Activated CD8-positive, alpha-beta memory T cell treated with anti-CD3 and anti-CD28 coated beads for 24 hours (primary cell): ENCODE measurements at regions not wholly inside any gene's neighbourhood (a gene's known extent, or its start where the extent isn't known, plus 50 kb on each side); places are given as distances from the start of the nearest gene placed in this dataset.

Experiments used
- DNase-seq: peaks from one replicate; pipeline ENCODE4 v3.0.0-alpha.2; 2020

DNA sequence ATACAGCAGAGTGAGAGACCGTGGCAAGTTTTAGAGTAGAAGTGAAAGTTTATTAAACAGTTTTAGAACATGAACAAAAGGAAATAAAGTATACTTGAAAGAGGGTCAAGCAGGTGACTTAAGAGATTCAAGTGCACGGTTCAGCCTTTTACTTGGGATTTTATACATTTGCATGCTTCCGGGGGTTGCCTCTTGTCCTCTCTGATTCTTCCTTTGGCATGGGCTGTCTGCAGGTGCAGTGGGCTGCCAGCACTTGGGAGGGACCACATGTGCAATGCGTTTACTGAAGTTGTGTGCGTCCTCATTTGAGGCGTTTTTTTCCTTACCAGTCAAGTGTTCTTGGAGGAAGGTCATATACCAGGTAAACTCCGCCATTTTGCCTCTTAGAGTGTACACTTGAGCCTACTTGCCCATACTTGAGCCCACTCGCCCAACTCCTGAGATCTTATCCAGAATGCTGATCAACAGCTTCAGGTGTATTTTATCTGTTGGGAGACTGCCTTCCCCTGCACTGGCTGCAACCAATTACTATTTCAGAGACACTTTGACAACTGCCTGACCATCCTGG, 195.2 kb downstream of the IRX5 start:
- DNase-seq: no peak

DNA sequence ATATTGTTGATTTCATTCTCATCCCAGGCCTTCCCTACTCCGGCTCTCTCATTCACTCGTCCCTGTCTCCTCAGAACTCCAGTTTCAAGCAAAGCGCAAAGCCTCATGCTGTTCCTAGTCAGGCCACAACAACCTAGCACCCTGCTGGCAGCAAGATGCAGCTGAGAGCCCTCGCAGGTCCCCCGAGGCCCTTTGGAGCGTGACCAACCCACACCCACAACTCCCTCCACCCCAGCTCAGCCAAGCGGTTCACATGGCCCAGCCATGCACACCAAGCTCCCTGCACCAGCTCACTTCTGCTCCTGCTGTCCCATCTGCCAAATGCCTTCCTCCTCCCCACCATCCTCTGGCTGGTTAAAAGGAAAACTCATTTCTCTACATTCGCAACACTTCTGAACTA, 195.8 kb downstream of the IRX5 start:
- DNase-seq: no peak

DNA sequence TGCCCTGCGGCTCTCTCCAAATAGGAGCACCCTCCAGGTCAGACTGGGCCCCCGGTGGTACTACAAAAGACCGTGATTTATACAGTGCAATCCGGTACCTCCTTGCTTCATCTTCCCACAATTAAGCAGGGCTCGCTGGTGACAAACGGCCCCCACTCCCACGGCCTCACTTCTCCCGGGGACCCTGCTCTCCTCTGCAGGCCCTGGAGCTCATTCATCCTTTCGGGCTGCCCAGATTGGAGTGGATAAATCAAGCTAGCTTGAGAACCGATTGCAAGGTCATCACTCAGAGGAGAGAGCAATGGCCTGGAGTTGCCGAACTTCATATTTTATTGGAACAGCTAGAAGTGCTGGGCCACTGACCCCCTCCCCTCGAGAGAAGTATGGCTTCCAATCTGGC, 193.5 kb upstream of the IRX6 start:
- no peak for DNase-seq

GRCh38 chr16:55130911-55131310, 193.1 kb upstream of the IRX6 start:
- DNase-seq: no peak

DNA sequence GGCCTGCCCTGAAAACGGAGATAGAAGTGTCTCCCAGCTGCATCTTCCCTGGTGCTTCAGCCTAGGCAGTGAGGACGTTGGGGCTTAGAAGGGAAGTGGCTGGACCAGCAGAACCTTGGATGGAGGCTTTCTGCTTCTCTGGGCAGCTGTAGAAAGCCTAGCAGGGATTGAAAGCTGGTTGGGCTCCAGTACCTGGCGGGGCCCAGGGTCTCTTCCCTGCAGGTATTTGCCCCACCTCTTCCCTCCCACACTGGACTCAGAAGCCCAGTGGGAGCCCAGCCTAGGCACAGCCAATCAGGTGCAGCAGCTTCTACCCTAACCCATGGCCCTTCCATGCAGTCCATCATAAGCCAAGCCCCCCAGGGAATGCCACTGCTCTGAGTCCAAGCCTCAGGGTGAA, 190.3 kb upstream of the IRX6 start:
- no peak for DNase-seq

DNA sequence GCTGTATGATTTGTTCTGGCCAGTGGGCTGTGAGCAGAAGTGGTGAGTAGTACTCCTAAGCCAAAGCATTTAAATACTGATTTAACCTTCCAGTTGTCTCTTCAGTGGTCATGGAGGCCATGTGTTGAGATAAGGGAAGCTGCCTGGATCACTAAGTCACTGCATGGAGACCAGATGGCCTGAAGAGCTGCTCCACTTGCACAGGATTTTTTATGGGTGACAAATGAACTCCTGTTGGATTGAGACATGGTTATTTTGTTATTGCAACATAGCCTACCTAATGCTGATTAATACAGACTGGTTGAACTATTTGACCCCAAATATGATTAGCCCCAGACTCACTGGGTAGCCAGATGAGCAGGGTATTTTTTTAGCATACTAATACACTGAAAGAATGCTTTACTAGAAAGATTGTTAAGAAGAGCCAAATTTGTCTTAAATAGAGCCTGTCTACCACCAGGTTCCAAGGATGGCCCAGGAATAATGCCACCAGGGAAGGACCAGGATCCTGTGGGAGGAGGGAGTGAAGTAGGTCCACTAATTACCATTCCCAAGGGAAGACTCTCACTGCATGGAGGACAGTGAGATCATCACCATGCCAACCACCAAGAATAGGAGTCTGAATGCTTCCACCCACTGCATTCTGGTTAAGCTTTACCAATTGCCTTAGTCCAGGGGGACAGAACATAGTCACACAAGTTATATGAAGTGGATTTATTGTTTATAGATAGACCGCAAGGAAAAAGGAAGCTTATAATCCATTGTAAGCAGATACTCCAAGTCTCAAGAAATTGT, 187.4 kb upstream of the IRX6 start:
- DNase-seq: no peak

DNA sequence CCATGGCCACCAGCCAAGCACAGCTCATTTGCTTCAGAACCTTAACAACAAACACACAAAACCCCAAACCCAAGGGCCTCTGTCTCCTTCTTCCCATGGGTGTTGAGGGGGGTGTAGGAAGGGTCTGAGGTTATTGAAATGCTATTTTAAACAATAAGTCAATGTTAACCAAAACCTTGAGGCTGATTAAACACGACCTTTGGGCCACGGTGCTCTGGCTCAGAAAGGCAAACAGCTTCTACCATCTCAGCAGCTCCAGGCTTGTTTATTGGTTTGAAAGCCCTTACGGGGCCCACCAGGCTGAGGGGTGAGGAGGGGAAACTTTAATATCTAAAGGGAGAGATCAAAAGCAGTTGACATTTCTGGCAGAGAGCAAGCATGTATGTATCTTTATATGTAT, 185.7 kb upstream of the IRX6 start:
- no peak for DNase-seq

- DNase-seq: no peak
These were observed 181.6 kb upstream of the IRX6 start for GRCh38 chr16:55142405-55142804.

DNA sequence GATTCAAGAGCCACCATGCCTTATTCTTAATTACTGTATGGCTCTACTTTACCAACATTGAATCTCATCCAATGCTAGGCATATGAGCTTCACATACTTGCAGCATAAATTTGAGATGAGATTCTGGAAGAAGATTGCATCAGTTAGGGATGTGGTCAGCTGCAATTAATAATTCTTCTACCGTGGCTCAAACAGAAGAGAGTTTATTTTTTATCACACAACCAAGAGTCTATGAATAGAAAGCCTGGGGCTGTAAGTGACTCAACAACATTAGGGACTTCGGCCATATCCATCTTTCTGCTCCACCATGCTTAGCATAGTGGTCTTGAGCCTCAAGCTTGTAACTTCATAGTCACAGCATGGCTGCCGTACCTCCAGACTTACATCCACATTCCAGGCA, 179.4 kb upstream of the IRX6 start:
- DNase-seq: no peak

- no peak for DNase-seq
These were observed 178.0 kb upstream of the IRX6 start for GRCh38 chr16:55145771-55146603.

DNA sequence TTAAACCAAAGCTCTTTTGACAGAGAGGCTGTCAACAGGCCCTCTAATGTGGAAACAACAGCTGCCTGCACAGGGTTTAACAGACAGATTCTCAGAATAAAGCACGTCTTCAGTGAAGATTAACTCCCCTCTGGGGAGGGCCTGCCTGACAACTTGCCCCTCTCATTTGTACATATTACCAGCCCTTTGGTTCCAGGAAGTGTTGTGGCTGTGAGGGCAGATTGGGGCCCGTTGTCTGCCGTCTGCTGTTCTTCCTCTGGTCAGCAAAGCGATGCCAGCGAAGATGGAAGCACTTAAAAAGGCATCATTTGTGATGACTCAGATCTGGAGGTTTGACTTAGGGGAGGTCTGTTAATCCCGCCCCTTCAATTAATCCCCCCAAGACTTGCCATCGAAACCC, 177.0 kb upstream of the IRX6 start:
- no peak for DNase-seq

- no peak for DNase-seq
These were observed 176.6 kb upstream of the IRX6 start for GRCh38 chr16:55147396-55147795.

- no peak for DNase-seq
These were observed 174.4 kb upstream of the IRX6 start for GRCh38 chr16:55149622-55150021.

- no peak for DNase-seq
These were observed 172.3 kb upstream of the IRX6 start for GRCh38 chr16:55151561-55152305.

- no peak for DNase-seq
These were observed 171.1 kb upstream of the IRX6 start for GRCh38 chr16:55152875-55153390.

- DNase-seq: no peak
These were observed 169.7 kb upstream of the IRX6 start for GRCh38 chr16:55154262-55154661.

- no peak for DNase-seq
These were observed 169.0 kb upstream of the IRX6 start for GRCh38 chr16:55154956-55155355.

- no peak for DNase-seq
These were observed 168.2 kb upstream of the IRX6 start for GRCh38 chr16:55155815-55156214.

- DNase-seq: no peak
These were observed 154.2 kb upstream of the IRX6 start for GRCh38 chr16:55169780-55170179.

- DNase-seq: no peak
These were observed 152.8 kb upstream of the IRX6 start for GRCh38 chr16:55171241-55171640.

DNA sequence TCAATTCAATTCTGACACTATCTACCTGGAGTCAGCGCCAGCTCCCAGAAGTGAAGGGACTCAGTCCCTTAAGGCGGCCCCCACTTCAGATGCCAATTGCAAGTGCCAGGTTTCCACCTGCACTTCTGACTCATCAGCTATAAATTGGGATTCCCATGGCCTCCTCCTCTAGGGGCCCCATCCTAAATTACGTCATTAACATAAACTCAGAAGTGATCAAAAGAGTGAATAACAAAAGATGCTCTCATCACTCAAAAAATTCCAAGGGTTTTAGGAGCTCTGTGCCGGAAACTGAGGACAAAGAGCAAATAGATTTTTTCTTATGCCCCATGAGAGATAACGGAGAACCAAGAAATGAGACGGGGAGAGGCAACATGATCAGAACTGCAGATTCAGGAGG, 148.6 kb upstream of the IRX6 start:
- no peak for DNase-seq

DNA sequence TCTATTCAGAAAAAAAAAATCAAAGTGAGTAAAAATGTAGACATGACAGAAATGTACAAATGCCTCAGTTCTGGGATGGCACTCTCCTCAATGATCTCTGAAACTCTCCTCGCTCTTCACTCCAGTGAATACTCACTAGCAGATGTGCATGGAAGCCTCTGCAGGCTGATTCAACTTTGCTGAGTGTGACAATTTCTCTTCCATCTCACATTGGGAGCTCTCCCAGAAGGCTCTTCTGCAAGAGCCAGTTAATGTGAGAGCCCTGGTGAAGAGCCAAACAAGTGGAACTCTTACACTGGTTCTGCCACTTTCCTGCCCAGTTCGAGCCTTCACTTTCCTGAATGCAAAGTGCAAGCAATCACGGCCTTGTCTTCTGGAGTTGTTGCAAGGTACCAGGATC, 147.1 kb upstream of the IRX6 start:
- DNase-seq: no peak

DNA sequence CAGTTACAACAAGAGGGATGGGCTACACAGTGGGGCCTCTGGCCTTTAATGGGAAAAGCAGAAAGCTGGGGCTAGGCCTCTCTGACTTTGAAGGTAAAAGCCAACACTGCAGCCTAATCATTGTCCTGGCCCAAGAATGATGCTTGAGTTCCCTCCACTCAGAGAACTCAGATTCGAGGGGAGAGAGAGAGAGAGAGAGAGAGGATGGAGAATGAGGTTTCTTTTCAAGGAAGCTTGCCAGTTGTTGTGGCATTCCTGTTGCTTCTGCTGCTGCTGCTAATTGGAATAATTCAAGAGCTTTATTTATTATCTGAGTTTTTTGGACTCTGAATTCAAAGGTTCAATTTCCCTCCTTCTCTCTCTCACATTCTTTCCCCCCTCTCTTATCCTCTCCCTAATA, 144.6 kb upstream of the IRX6 start:
- no peak for DNase-seq
